ENCODE measurements at regions not wholly inside any gene's neighbourhood (a gene's known extent, or its start where the extent isn't known, plus 50 kb on each side); places are given as distances from the start of the nearest gene placed in this dataset.

DNA sequence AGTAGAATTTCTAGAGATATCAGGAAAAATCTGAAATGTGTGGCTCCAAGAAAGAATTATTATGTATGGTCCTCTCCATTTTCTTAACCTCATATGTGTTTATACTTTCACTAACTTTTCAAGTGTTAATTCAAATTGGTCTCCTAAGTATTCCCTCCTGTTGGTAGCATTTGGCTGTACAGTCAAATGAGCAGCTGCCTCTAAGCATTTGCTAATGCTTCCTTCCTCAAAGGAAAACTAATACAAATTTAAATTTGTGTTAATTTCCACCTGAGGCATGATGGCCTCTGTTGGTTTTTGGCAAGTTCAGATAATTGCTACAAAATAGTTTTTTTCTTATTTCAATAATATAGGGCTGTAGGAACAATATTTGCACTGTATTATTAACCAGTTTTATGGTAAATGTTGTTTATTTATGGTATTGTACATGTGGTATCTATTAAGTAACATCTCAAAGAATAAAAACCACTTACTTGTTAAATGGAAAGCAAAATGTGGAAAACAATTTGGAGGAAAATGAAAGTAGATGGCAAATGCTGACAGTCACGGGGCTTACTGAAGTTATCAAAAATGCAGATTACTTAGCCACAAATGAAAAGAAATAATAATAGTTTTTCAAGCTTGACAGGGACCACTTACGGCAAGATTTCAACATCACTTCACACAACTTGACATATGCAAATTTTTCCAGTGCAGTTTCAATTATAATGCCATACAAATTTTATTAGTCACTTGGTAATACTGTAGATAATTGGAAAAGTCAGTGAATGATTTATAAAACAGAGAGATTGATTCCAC lies 299.3 kb upstream of the MEOX2 start:
- peaks cover 25% of the 10 kb centered on the region for H3K4me1 ChIP-seq (ENCODE audit: insufficient read depth)
- H4K20me1 ChIP-seq (replicated peaks; ENCODE audit: insufficient read depth) = no peaks in the 10 kb centered on the region
- H3K36me3 ChIP-seq (ENCODE audit: insufficient read depth) = no peaks in the 10 kb centered on the region
- no peaks in the 10 kb centered on the region; the same call in 1 of the 2 replicates for H3K9me2 ChIP-seq (ENCODE audit: insufficient read depth)
- peak overlapping the region; percentile 40 for H3K4me2 ChIP-seq
- Mint-ChIP-seq H3K27ac (0 out of 2 replicates have a peak overlapping the region, but pooled peaks have one; percentile 2), H3K9me3 (no peaks in the 10 kb centered on the region), H3K27me3 (ENCODE audit: insufficient read depth, low read depth, poor library complexity) (no peaks in the 10 kb centered on the region), H3K36me3 (ENCODE audit: low read depth) (no peaks in the 10 kb centered on the region), H3K4me3 (peak overlapping the region; percentile 21; the same call in 1 of the 3 replicates), H3K4me1 (peaks cover 34% of the 10 kb centered on the region)
- H3F3A ChIP-seq (replicated peaks; ENCODE audit: low read depth) = no peaks in the 10 kb centered on the region
- peak overlapping the region; percentile 15; the same call in 1 of the 2 replicates for H3K4me3 ChIP-seq
- ATAC-seq (peak; percentile 48; the same call in 1 of the 3 replicates), DNase-seq (ENCODE audit: low spot score) (peak; percentile 25)
- no peaks in the 10 kb centered on the region for H3K79me2 ChIP-seq (replicated peaks; ENCODE audit: insufficient read depth)
- H2AFZ ChIP-seq = no peak overlapping the region
- H3K27me3 ChIP-seq (ENCODE audit: insufficient read depth) = no peaks in the 10 kb centered on the region
- TF ChIP-seq POLR2AphosphoS5 (IDR thresholded peaks at IDR 0.05; ENCODE audit: low read depth) (no peak), EZH2phosphoT487 (IDR thresholded peaks at IDR 0.05; ENCODE audit: unreplicated experiment) (no peak), CREB1 (CRISPR knock-in tag; IDR thresholded peaks at IDR 0.05; ENCODE audit: low read depth) (no peak), NANOG (IDR thresholded peaks at IDR 0.05; ENCODE audit: borderline replicate concordance) (no peak), STAT1 (IDR thresholded peaks at IDR 0.05; ENCODE audit: unreplicated experiment) (no peak), ZNF331 (CRISPR knock-in tag; IDR thresholded peaks at IDR 0.05; ENCODE audit: low read depth) (no peak), EZH2 (IDR thresholded peaks at IDR 0.05; ENCODE audit: low read depth, unreplicated experiment) (no peak), ZNF114 (CRISPR knock-in tag; IDR thresholded peaks at IDR 0.05) (no peak), JUNB (IDR thresholded peaks at IDR 0.05; ENCODE audit: unreplicated experiment) (no peak)
- TF ChIP-seq, protein P1, sequence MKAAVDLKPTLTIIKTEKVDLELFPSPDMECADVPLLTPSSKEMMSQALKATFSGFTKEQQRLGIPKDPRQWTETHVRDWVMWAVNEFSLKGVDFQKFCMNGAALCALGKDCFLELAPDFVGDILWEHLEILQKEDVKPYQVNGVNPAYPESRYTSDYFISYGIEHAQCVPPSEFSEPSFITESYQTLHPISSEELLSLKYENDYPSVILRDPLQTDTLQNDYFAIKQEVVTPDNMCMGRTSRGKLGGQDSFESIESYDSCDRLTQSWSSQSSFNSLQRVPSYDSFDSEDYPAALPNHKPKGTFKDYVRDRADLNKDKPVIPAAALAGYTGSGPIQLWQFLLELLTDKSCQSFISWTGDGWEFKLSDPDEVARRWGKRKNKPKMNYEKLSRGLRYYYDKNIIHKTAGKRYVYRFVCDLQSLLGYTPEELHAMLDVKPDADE (IDR thresholded peaks at IDR 0.05) = no peak
- TF ChIP-seq, protein P2, sequence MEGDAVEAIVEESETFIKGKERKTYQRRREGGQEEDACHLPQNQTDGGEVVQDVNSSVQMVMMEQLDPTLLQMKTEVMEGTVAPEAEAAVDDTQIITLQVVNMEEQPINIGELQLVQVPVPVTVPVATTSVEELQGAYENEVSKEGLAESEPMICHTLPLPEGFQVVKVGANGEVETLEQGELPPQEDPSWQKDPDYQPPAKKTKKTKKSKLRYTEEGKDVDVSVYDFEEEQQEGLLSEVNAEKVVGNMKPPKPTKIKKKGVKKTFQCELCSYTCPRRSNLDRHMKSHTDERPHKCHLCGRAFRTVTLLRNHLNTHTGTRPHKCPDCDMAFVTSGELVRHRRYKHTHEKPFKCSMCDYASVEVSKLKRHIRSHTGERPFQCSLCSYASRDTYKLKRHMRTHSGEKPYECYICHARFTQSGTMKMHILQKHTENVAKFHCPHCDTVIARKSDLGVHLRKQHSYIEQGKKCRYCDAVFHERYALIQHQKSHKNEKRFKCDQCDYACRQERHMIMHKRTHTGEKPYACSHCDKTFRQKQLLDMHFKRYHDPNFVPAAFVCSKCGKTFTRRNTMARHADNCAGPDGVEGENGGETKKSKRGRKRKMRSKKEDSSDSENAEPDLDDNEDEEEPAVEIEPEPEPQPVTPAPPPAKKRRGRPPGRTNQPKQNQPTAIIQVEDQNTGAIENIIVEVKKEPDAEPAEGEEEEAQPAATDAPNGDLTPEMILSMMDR (conservative IDR thresholded peaks at IDR 0.05; ENCODE audit: low read depth in 2 of 2) = no peak
- TF ChIP-seq, protein P3, sequence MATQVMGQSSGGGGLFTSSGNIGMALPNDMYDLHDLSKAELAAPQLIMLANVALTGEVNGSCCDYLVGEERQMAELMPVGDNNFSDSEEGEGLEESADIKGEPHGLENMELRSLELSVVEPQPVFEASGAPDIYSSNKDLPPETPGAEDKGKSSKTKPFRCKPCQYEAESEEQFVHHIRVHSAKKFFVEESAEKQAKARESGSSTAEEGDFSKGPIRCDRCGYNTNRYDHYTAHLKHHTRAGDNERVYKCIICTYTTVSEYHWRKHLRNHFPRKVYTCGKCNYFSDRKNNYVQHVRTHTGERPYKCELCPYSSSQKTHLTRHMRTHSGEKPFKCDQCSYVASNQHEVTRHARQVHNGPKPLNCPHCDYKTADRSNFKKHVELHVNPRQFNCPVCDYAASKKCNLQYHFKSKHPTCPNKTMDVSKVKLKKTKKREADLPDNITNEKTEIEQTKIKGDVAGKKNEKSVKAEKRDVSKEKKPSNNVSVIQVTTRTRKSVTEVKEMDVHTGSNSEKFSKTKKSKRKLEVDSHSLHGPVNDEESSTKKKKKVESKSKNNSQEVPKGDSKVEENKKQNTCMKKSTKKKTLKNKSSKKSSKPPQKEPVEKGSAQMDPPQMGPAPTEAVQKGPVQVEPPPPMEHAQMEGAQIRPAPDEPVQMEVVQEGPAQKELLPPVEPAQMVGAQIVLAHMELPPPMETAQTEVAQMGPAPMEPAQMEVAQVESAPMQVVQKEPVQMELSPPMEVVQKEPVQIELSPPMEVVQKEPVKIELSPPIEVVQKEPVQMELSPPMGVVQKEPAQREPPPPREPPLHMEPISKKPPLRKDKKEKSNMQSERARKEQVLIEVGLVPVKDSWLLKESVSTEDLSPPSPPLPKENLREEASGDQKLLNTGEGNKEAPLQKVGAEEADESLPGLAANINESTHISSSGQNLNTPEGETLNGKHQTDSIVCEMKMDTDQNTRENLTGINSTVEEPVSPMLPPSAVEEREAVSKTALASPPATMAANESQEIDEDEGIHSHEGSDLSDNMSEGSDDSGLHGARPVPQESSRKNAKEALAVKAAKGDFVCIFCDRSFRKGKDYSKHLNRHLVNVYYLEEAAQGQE (IDR thresholded peaks at IDR 0.05; ENCODE audit: unreplicated experiment) = no peak
- TF ChIP-seq, protein P4, sequence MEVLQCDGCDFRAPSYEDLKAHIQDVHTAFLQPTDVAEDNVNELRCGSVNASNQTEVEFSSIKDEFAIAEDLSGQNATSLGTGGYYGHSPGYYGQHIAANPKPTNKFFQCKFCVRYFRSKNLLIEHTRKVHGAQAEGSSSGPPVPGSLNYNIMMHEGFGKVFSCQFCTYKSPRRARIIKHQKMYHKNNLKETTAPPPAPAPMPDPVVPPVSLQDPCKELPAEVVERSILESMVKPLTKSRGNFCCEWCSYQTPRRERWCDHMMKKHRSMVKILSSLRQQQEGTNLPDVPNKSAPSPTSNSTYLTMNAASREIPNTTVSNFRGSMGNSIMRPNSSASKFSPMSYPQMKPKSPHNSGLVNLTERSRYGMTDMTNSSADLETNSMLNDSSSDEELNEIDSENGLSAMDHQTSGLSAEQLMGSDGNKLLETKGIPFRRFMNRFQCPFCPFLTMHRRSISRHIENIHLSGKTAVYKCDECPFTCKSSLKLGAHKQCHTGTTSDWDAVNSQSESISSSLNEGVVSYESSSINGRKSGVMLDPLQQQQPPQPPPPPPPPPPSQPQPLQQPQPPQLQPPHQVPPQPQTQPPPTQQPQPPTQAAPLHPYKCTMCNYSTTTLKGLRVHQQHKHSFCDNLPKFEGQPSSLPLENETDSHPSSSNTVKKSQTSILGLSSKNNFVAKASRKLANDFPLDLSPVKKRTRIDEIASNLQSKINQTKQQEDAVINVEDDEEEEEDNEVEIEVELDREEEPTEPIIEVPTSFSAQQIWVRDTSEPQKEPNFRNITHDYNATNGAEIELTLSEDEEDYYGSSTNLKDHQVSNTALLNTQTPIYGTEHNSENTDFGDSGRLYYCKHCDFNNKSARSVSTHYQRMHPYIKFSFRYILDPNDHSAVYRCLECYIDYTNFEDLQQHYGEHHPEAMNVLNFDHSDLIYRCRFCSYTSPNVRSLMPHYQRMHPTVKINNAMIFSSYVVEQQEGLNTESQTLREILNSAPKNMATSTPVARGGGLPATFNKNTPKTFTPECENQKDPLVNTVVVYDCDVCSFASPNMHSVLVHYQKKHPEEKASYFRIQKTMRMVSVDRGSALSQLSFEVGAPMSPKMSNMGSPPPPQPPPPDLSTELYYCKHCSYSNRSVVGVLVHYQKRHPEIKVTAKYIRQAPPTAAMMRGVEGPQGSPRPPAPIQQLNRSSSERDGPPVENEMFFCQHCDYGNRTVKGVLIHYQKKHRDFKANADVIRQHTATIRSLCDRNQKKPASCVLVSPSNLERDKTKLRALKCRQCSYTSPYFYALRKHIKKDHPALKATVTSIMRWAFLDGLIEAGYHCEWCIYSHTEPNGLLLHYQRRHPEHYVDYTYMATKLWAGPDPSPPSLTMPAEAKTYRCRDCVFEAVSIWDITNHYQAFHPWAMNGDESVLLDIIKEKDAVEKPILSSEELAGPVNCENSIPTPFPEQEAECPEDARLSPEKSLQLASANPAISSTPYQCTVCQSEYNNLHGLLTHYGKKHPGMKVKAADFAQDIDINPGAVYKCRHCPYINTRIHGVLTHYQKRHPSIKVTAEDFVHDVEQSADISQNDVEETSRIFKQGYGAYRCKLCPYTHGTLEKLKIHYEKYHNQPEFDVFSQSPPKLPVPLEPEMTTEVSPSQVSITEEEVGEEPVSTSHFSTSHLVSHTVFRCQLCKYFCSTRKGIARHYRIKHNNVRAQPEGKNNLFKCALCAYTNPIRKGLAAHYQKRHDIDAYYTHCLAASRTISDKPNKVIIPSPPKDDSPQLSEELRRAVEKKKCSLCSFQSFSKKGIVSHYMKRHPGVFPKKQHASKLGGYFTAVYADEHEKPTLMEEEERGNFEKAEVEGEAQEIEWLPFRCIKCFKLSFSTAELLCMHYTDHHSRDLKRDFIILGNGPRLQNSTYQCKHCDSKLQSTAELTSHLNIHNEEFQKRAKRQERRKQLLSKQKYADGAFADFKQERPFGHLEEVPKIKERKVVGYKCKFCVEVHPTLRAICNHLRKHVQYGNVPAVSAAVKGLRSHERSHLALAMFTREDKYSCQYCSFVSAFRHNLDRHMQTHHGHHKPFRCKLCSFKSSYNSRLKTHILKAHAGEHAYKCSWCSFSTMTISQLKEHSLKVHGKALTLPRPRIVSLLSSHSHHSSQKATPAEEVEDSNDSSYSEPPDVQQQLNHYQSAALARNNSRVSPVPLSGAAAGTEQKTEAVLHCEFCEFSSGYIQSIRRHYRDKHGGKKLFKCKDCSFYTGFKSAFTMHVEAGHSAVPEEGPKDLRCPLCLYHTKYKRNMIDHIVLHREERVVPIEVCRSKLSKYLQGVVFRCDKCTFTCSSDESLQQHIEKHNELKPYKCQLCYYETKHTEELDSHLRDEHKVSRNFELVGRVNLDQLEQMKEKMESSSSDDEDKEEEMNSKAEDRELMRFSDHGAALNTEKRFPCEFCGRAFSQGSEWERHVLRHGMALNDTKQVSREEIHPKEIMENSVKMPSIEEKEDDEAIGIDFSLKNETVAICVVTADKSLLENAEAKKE (CRISPR knock-in tag; IDR thresholded peaks at IDR 0.05) = no peak
- H3K27ac ChIP-seq (ENCODE audit: low read depth) = no peak overlapping the region

All from GM23338 (cell line).